HepG2 (cell line): ENCODE measurements at regions not wholly inside any gene's neighbourhood (a gene's known extent, or its start where the extent isn't known, plus 50 kb on each side); places are given as distances from the start of the nearest gene placed in this dataset.

Experiments
- ATAC-seq: fragments of 200-7000 bp; cut with Tn5 transposase; 3 replicates; pipeline ENCODE4 v1.9.1; 2020; ENCODE audit warnings: mild to moderate bottlenecking, moderate library complexity
- BruUV-seq: library from RNA; stranded (reverse); fragments of 400-500 nt; replicated peaks from 2 replicates; lab custom pipeline; 2021; lab: Mats Ljungman, UMichigan
- CTCF ChIA-PET: fragments of 300-600 bp; formaldehyde crosslinking; extraction: SDS; loops from one replicate; lab custom pipeline; 2021; ENCODE audit warnings: low total read pairs, inconsistent platforms, low intra/inter-chr PET ratio; lab: Yijun Ruan, JAX
- POLR2A ChIA-PET: fragments of 350-600 bp; sonication (Branson Sonifier 250); formaldehyde crosslinking; loops from one replicate; lab custom pipeline; 2020; ENCODE audit warnings: antibody characterized with exemption, inconsistent platforms; lab: Yijun Ruan, JAX
- DNase-seq: peaks from one replicate; pipeline ENCODE4 v3.0.0-alpha.2; 2015; ENCODE audit warnings: low spot score
- FAIRE-seq: peaks from 3 replicates; lab custom pipeline; 2011; peaks lifted over from hg19 to GRCh38; lab: Jason Lieb, UNC
- H2AFZ ChIP-seq: one replicate; pipeline ENCODE4 v1.6.1; 2011; ENCODE audit warnings: low read length, inconsistent platforms
- H3K27ac ChIP-seq: fragments of 300-600 bp; 3 replicates; pipeline ENCODE4 v1.8.0; 2011; ENCODE audit warnings: mixed run types, mild to moderate bottlenecking, mixed read lengths, low read length, inconsistent platforms; ENCODE audit not compliant: insufficient read depth; ENCODE audit errors: extremely low read length
- H3K27me3 ChIP-seq, 2 experiments: fragments of 200-600 bp in 1 of 2; 2 replicates in 1 of 2; 3 replicates in 1 of 2; pipeline versions ENCODE4 v1.6.0 to v1.8.0; 2011; ENCODE audit warnings: low read length in 2 of 2, mild to moderate bottlenecking in 2 of 2, moderate library complexity in 2 of 2, inconsistent platforms in 1 of 2; ENCODE audit not compliant: insufficient read depth in 2 of 2, control insufficient read depth in 1 of 2
- H3K36me3 ChIP-seq, 2 experiments: fragments of 200-600 bp in 1 of 2; replicated peaks in 1 of 2; 2 replicates in 1 of 2; 3 replicates in 1 of 2; pipeline versions ENCODE4 v1.5.1 to v1.8.0; 2011; ENCODE audit warnings: low read length in 2 of 2, inconsistent platforms in 1 of 2; ENCODE audit not compliant: insufficient read depth in 2 of 2, control insufficient read depth in 1 of 2
- H3K4me1 ChIP-seq: 2 replicates; pipeline ENCODE4 v1.5.1; 2012; ENCODE audit warnings: low read length, inconsistent platforms; ENCODE audit not compliant: insufficient read depth
- H3K4me2 ChIP-seq: 2 replicates; pipeline ENCODE4 v1.6.0; 2011; ENCODE audit warnings: low read depth, low read length, inconsistent platforms
- H3K4me3 ChIP-seq, 3 experiments: fragments of 200-600 bp in 1 of 3; sonication (generic), shearing (Covaris generic) in 1 of 3; replicated peaks in 1 of 3; 2 replicates each; pipeline ENCODE4 v1.5.1; 2011 to 2016; ENCODE audit warnings: low read length in 3 of 3, inconsistent platforms in 2 of 3, low read depth in 2 of 3, mild to moderate bottlenecking in 2 of 3, control low read depth in 1 of 3, mixed read lengths in 1 of 3; ENCODE audit not compliant: insufficient read depth in 1 of 3
- H3K79me2 ChIP-seq: one replicate; pipeline ENCODE4 v1.6.1; 2011; ENCODE audit warnings: low read length, inconsistent platforms; ENCODE audit not compliant: insufficient read depth
- H3K9ac ChIP-seq: 2 replicates; pipeline ENCODE4 v1.6.0; 2011; ENCODE audit warnings: mild to moderate bottlenecking, low read depth, low read length, inconsistent platforms; ENCODE audit not compliant: insufficient read depth
- H3K9me3 ChIP-seq: 2 replicates; pipeline ENCODE4 v1.5.1; 2012; ENCODE audit warnings: mild to moderate bottlenecking, low read length
- H4K20me1 ChIP-seq: 2 replicates; pipeline ENCODE4 v1.6.0; 2011; ENCODE audit warnings: inconsistent platforms, mild to moderate bottlenecking, low read length, moderate library complexity; ENCODE audit not compliant: insufficient read depth
- CSRNP1 ChIP-seq: sonication (generic); formaldehyde crosslinking; IDR thresholded peaks from 2 replicates; pipeline ENCODE4 v1.8.1; 2023; ENCODE audit warnings: mild to moderate bottlenecking, missing genetic modification reagents
- FOXP1 ChIP-seq, 2 experiments: fragments of 450-650 bp in 1 of 2; IDR thresholded peaks; 2 replicates each; pipeline ENCODE4 v1.6.1; 2017 to 2018; ENCODE audit warnings: antibody characterized with exemption in 1 of 2
- HINFP ChIP-seq: sonication (generic); formaldehyde crosslinking; IDR thresholded peaks from 2 replicates; pipeline ENCODE4 v1.4.0; 2020; ENCODE audit warnings: low read depth, mild to moderate bottlenecking, missing genetic modification reagents
- PAXIP1 ChIP-seq: sonication (generic); formaldehyde crosslinking; conservative IDR thresholded peaks from 2 replicates; pipeline ENCODE4 v1.4.0; 2020; ENCODE audit warnings: mild to moderate bottlenecking, missing genetic modification reagents, moderate library complexity
- TBX3 ChIP-seq: fragments of 450-650 bp; IDR thresholded peaks from 2 replicates; pipeline ENCODE4 v1.6.1; 2017; ENCODE audit warnings: antibody characterized with exemption, mild to moderate bottlenecking, inconsistent platforms, borderline replicate concordance
- ZNF235 ChIP-seq: sonication (generic); formaldehyde crosslinking; IDR thresholded peaks from 2 replicates; pipeline ENCODE4 v1.8.1; 2023; ENCODE audit warnings: mild to moderate bottlenecking, missing genetic modification reagents, borderline replicate concordance
- ZNF747 ChIP-seq: sonication (generic); formaldehyde crosslinking; IDR thresholded peaks from 2 replicates; pipeline ENCODE4 v1.8.1; 2023; ENCODE audit warnings: missing genetic modification reagents, mild to moderate bottlenecking, borderline replicate concordance
- ZNF777 ChIP-seq: sonication (generic); formaldehyde crosslinking; IDR thresholded peaks from 2 replicates; pipeline ENCODE4 v1.4.0; 2020; ENCODE audit warnings: missing genetic modification reagents
- ZNF839 ChIP-seq: sonication (generic); formaldehyde crosslinking; IDR thresholded peaks from 2 replicates; pipeline ENCODE4 v1.4.0; 2020; ENCODE audit warnings: missing genetic modification reagents, mild to moderate bottlenecking, borderline replicate concordance
- ZNF883 ChIP-seq: sonication (generic); formaldehyde crosslinking; IDR thresholded peaks from 2 replicates; pipeline ENCODE4 v1.5.1; 2020; ENCODE audit warnings: mild to moderate bottlenecking, missing genetic modification reagents; ENCODE audit errors: not compliant biosample characterization
- WGBS: methylation state at CpG from one replicate; pipeline ENCODE4 v1.1.6; 2017; ENCODE audit warnings: low lambda C conversion rate; 5-methylcytosine and 5-hydroxymethylcytosine counted together
- in situ Hi-C: cut with HindIII; loops from 2 replicates; pipeline ENCODE4 v1.10.0; 2017; ENCODE audit warnings: low pct_unique_long_range_greater_than_20kb; ENCODE audit not compliant: extremely low pct_ligation_motif_present
- intact Hi-C: fragments of 100-400 bp; cut with micrococcal nuclease; formaldehyde crosslinking; loops from one replicate; pipeline ENCODE4 v1.10.0; 2022; ENCODE audit not compliant: unreplicated experiment

- Histone ChIP-seq H3K9me3 (no peaks in the 10 kb centered on the region), H2AFZ (no peak overlapping the region), H3K27me3 (peaks cover 0 to 22% of the 10 kb centered on the region in 2 experiments; a peak in 2 of 5 replicates), H3K4me3 (no peak overlapping the region), H3K9ac (no peak overlapping the region), H4K20me1 (no peaks in the 10 kb centered on the region), H3K4me2 (no peak overlapping the region), H3K4me1 (no peaks in the 10 kb centered on the region), H3K27ac (no peak overlapping the region), H3K79me2 (no peaks in the 10 kb centered on the region), H3K36me3 (no peaks in the 10 kb centered on the region)
- ATAC-seq: no peak
- WGBS: 6% methylated on average over 5 of the region's 5 CpGs
- FAIRE-seq: no peak
- BruUV-seq: no TSS peak
- in situ Hi-C loops (no loop called here), intact Hi-C loops (no loop called here)
- POLR2A ChIA-PET: no interaction called here
- CTCF ChIA-PET: no interaction called here
- DNase-seq: no peak
- TF ChIP-seq ZNF747 (CRISPR knock-in tag): no peak
- TF ChIP-seq CSRNP1 (CRISPR knock-in tag): no peak
- TF ChIP-seq FOXP1 (IDR thresholded peaks at IDR 0.05): no peak
- no peak for TF ChIP-seq FOXP1 (CRISPR knock-in tag; IDR thresholded peaks at IDR 0.05)
- no peak for TF ChIP-seq ZNF777 (CRISPR knock-in tag)
- TF ChIP-seq TBX3: no peak
- TF ChIP-seq HINFP (CRISPR knock-in tag): no peak
- TF ChIP-seq ZNF839 (CRISPR knock-in tag): no peak
- no peak for TF ChIP-seq PAXIP1 (CRISPR knock-in tag)
- no peak for TF ChIP-seq ZNF235 (CRISPR knock-in tag)
- TF ChIP-seq ZNF883: no peak
These were observed 54.1 kb upstream of the HTATIP2 start for GRCh38 chr11:20309231-20310025.
